ENCODE measurements at regions not wholly inside any gene's neighbourhood (a gene's known extent, or its start where the extent isn't known, plus 50 kb on each side); places are given as distances from the start of the nearest gene placed in this dataset.

DNA sequence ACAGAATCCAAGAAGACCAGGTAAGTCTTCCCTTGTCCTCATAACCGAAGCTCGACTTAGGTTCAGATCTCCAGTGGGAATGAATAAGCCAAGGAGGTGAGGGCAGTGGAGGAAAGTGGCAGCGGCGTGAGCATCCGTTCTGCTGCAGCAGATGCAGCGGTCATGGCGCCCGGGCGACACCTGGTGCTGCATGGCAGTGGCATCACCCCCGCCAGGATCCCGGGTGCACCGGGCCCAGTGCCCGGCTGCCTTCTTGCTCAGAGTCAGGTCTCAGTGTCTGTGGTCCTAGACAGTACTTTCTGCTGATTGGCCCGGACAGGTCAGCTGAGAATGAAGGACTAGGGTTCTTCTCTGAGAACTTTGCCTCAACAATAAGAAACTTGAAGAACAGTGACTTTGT is 83.4 kb upstream of the SORBS2 start:
- Histone ChIP-seq H3K9me3 (no peaks in the 10 kb centered on the region), H3K36me3 (no peaks in the 10 kb centered on the region), H3K27ac (no peak overlapping the region), H3K4me3 (no peak overlapping the region), H3K4me1 (peaks cover 0 to 8% (median 0%) of the 10 kb centered on the region in 9 donors), H3K27me3 (no peaks in the 10 kb centered on the region)
- 97% methylated on average over 14 of the region's 14 CpGs for WGBS, 2 donors
- TF ChIP-seq CTCF (IDR thresholded peaks at IDR 0.05) = no peak
- ATAC-seq (no peak), DNase-seq (no peak)
- intact Hi-C loops (cut with DNase I) = loop anchor here in 3 of 10 donors (10.0 kb wide), 2 partner anchors 109 to 119 kb away; no protein-coding TSS in a partner anchor

GRCh38 chr4:185895866-185896265 is 83.9 kb upstream of the SORBS2 start:
- ATAC-seq (no peak), DNase-seq (no peak)
- 99 to 100% methylated on average over 3 of the region's 3 CpGs for WGBS, 2 donors
- Histone ChIP-seq H3K27me3 (no peaks in the 10 kb centered on the region), H3K4me3 (no peak overlapping the region), H3K4me1 (peaks cover 0 to 4% (median 0%) of the 10 kb centered on the region in 9 donors), H3K9me3 (no peaks in the 10 kb centered on the region), H3K27ac (no peak overlapping the region), H3K36me3 (no peaks in the 10 kb centered on the region)
- TF ChIP-seq CTCF (IDR thresholded peaks at IDR 0.05) = no peak
- intact Hi-C loops (cut with DNase I) = loop anchor here in 3 of 10 donors (10.0 kb wide), 2 partner anchors 109 to 119 kb away; no protein-coding TSS in a partner anchor

- TF ChIP-seq CTCF (IDR thresholded peaks at IDR 0.05) = no peak
- no peaks in the 10 kb centered on the region for H3K4me1 ChIP-seq
- no peak overlapping the region for H3K4me3 ChIP-seq
- DNase-seq (no peak), ATAC-seq (no peak)
- H3K9me3 ChIP-seq = no peaks in the 10 kb centered on the region
- intact Hi-C loops (cut with DNase I) = loop anchor here in 3 of 10 donors (10.0 kb wide), 2 partner anchors 108 to 118 kb away; no protein-coding TSS in a partner anchor
- WGBS, 2 donors = 85 to 86% methylated on average over 11 of the region's 11 CpGs
- H3K36me3 ChIP-seq = no peaks in the 10 kb centered on the region
- no peaks in the 10 kb centered on the region for H3K27me3 ChIP-seq
- H3K27ac ChIP-seq = no peak overlapping the region
Measured at GRCh38 chr4:185896817-185897488, 85.0 kb upstream of the SORBS2 start.

DNA sequence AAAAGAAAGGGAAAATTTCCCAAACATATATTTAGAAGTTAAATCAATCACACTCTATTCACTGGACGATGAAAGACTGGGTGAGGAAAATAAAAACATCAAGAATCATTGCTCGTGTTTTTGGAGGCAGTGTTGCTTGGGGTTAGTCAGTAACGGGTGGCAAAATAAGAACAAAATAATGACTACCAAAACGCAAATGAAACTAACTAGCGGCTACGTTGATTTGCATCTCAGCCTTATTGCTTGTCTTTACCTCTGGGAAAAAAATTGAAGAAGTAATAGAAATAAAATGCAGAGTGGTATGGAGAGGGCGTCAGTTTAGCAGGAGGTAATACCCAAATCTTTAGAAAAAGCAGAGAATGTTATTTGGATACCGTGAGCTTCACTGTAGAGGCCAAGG is 86.4 kb upstream of the SORBS2 start:
- DNase-seq (no peak), ATAC-seq (no peak)
- H3K27me3 ChIP-seq = no peaks in the 10 kb centered on the region
- no peak overlapping the region for H3K4me3 ChIP-seq
- no peak for TF ChIP-seq CTCF (IDR thresholded peaks at IDR 0.05)
- H3K36me3 ChIP-seq = no peaks in the 10 kb centered on the region
- no peaks in the 10 kb centered on the region for H3K4me1 ChIP-seq
- H3K9me3 ChIP-seq = no peaks in the 10 kb centered on the region
- 73 to 82% methylated on average over 8 of the region's 8 CpGs for WGBS, 2 donors
- no peak overlapping the region for H3K27ac ChIP-seq
- intact Hi-C loops (cut with DNase I) = loop anchor here in 3 of 10 donors (10.0 kb wide), 2 partner anchors 106 to 116 kb away; no protein-coding TSS in a partner anchor
